Activated naive CD4-positive, alpha-beta T cell treated with anti-CD3 and anti-CD28 coated beads for 36 hours (primary cell): ENCODE measurements at regions not wholly inside any gene's neighbourhood (a gene's known extent, or its start where the extent isn't known, plus 50 kb on each side); places are given as distances from the start of the nearest gene placed in this dataset.

Experiments used
- CTCF ChIA-PET: fragments of 350-600 bp; sonication (Branson Sonifier 250); formaldehyde crosslinking; loops from one replicate; lab custom pipeline; 2021; ENCODE audit warnings: antibody characterized with exemption; lab: Charles Lee
- DNase-seq: peaks from one replicate; pipeline ENCODE4 v3.0.0-alpha.2; 2020
- H3K27ac Mint-ChIP-seq: one replicate; pipeline ENCODE4 v1.8.0; 2021; ENCODE audit warnings: mild to moderate bottlenecking, mixed read lengths
- H3K27me3 Mint-ChIP-seq: one replicate; pipeline ENCODE4 v1.8.0; 2021; ENCODE audit warnings: low read depth, mixed read lengths
- H3K36me3 Mint-ChIP-seq: one replicate; pipeline ENCODE4 v1.8.0; 2021; ENCODE audit warnings: low read depth, mixed read lengths
- H3K4me1 Mint-ChIP-seq: one replicate; pipeline ENCODE4 v1.8.0; 2021; ENCODE audit warnings: low read depth, mixed read lengths
- H3K4me3 Mint-ChIP-seq: one replicate; pipeline ENCODE4 v1.8.0; 2021; ENCODE audit warnings: mild to moderate bottlenecking, moderate library complexity, mixed read lengths
- H3K9me3 Mint-ChIP-seq: one replicate; pipeline ENCODE4 v1.8.0; 2021; ENCODE audit warnings: mixed read lengths
- intact Hi-C: fragments of 100-400 bp; cut with micrococcal nuclease; formaldehyde crosslinking; loops from one replicate; pipeline ENCODE4 v1.15.1; 2023

DNA sequence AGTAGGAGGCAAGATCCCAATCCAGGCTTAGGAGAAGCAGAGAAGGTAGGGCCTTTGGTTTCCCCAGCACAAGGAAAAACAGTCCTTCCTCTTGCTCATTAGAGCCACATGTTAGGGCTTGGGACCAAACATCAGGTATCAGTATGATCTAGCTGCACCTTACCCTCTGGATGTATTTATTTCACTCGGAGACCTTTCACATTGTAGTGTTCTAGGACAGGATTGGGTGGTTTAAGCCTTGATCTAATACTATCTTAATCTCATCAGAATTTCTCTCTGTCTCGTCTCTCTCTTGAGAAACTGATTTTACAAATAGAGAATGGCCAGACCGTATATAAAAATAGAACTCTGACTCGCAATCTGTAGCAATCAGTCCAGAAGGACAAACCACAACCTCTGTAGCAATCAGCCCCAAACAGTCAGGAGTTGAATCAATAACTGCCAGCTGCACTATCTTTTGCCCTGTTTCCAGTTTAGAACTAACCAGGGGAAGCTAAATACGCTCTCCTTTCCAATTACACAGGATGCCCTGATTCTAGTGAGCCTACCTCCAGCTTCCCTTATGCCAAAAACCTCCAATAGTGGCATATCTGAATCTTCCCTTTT, 207.1 kb downstream of the TDRD15 start:
- no peak overlapping the region for H3K4me3 Mint-ChIP-seq
- intact Hi-C loops, result no loop called here
- no peak overlapping the region for H3K27ac Mint-ChIP-seq
- H3K27me3 Mint-ChIP-seq, result peaks cover under 1% of the 10 kb centered on the region
- CTCF ChIA-PET, result no interaction called here
- H3K36me3 Mint-ChIP-seq, result no peaks in the 10 kb centered on the region
- DNase-seq, result no peak
- no peaks in the 10 kb centered on the region for H3K4me1 Mint-ChIP-seq
- H3K9me3 Mint-ChIP-seq, result no peaks in the 10 kb centered on the region

DNA sequence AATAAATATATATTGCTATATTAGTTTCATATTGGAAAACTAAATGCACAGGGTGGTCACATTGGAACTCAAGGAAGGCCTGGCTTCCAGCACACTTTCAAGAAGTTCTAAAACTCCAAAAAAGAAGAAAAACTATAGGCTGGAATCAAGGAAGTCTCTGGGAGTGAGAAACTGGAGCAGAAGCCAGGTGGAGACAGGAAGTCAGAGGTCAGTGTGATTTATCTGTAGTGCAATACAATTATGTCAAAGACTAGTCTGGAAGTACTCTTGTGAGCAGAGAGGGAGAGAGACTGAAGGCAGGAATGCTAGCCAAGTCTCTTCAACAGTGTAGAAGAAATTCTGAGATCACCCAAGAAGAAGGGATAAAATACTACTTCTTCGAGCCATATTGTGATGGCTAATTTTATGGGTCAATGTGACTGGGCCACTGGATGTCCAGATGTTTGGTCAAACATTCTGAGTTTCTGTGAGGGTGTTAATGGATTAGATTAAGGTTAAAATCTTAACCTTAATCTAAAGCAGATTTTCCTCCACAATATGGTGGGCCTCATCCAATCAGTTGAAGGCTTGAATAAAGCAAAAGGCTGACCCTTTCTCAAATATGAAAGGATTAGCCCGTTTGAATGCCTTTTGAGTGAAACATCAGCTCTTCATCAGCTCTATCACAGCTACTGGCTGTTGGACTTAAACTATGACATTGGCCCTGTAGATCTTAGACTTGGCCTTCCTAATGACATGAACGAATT, 208.0 kb downstream of the TDRD15 start:
- intact Hi-C loops, result no loop called here
- no peaks in the 10 kb centered on the region for H3K27me3 Mint-ChIP-seq
- H3K9me3 Mint-ChIP-seq, result no peaks in the 10 kb centered on the region
- no peak overlapping the region for H3K27ac Mint-ChIP-seq
- no peak for DNase-seq
- CTCF ChIA-PET, result interaction anchor here (1.1 kb wide), 1 partner anchor 14 kb away, joined by 4 read pairs; no protein-coding TSS in a partner anchor
- H3K4me1 Mint-ChIP-seq, result no peaks in the 10 kb centered on the region
- no peaks in the 10 kb centered on the region for H3K36me3 Mint-ChIP-seq
- H3K4me3 Mint-ChIP-seq, result no peak overlapping the region

DNA sequence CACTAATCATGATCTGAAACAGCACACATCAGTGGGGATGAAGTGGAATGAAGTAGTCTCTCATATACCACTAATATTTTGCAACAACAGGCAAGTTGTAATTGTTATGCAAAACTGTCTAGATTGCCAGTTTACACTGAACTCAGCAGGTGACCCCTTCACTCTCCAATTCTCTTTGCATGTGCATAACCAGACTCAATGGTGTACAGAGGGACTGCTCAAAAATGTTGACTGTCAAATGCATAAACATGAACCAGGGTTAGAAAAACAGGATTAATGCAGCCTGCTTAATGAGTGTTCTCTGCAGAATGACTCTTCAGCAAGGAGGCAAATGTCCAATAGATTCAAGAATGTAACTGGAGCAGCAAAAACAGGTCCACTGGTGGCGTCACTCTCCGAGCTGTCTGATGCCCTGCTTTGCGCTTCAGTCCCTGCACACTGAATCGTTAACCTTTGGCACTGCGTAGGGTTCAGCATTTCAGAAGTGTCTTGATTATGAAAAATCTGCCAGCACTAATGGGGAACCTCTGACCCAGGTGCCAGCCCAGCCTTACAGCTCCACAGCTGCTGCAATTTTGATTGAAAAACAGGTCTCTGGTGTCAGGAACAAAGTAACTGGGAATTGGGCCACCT, 209.3 kb downstream of the TDRD15 start:
- Mint-ChIP-seq H3K36me3 (no peaks in the 10 kb centered on the region), H3K27ac (no peak overlapping the region), H3K4me3 (no peak overlapping the region), H3K27me3 (no peaks in the 10 kb centered on the region), H3K9me3 (no peaks in the 10 kb centered on the region), H3K4me1 (no peaks in the 10 kb centered on the region)
- intact Hi-C loops, result no loop called here
- CTCF ChIA-PET, result interaction anchor here (1.1 kb wide), 1 partner anchor 15 kb away, joined by 4 read pairs; no protein-coding TSS in a partner anchor
- no peak for DNase-seq

DNA sequence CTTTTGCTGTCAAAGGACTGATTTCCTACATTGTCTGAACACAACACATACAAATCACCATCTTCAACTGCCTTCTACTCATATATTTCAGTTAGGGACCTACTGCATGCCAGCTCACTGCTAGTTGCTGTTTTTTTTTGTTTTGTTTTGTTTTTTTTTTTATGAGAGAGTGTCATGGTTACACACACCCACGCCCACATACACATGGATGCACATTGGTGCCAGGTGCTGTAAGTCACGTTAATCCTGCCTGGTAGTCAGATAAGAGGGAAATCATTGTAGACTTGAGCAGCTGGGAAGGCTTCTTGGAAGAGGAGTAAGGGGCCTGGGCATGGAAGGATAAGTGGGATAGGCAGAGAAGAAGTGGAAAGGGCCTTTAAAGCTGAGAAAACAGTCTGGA, 209.9 kb downstream of the TDRD15 start:
- no peaks in the 10 kb centered on the region for H3K4me1 Mint-ChIP-seq
- H3K27ac Mint-ChIP-seq, result no peak overlapping the region
- intact Hi-C loops, result no loop called here
- H3K4me3 Mint-ChIP-seq, result no peak overlapping the region
- no peak for DNase-seq
- no peaks in the 10 kb centered on the region for H3K27me3 Mint-ChIP-seq
- H3K36me3 Mint-ChIP-seq, result no peaks in the 10 kb centered on the region
- CTCF ChIA-PET, result no interaction called here
- peaks cover 3% of the 10 kb centered on the region for H3K9me3 Mint-ChIP-seq

DNA sequence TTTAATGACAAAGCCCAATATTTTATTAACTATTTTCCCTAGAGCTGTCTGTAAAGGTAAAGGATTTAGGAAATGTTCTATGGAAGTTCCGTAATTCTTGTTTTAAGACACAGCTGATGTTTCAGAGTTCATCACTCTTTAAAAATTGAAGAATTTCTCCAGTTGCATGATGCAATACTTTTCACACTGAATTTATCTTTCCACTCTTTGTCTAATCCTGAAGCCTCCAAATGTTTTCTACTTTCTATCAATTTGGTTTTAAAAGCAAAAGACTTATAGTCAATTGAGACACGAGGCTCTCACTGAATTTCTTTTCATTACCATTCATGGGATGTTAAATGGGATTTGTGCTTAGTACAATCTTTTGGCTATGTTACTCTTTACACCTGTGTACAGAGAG, 223.2 kb downstream of the TDRD15 start:
- CTCF ChIA-PET, result interaction anchor here (0.7 kb wide), 1 partner anchor 230 kb away, joined by 3 read pairs; no protein-coding TSS in a partner anchor
- Mint-ChIP-seq H3K27ac (no peak overlapping the region), H3K4me3 (no peak overlapping the region), H3K4me1 (no peaks in the 10 kb centered on the region), H3K27me3 (no peaks in the 10 kb centered on the region), H3K9me3 (peaks cover 2% of the 10 kb centered on the region), H3K36me3 (no peaks in the 10 kb centered on the region)
- no peak for DNase-seq
- intact Hi-C loops, result no loop called here

DNA sequence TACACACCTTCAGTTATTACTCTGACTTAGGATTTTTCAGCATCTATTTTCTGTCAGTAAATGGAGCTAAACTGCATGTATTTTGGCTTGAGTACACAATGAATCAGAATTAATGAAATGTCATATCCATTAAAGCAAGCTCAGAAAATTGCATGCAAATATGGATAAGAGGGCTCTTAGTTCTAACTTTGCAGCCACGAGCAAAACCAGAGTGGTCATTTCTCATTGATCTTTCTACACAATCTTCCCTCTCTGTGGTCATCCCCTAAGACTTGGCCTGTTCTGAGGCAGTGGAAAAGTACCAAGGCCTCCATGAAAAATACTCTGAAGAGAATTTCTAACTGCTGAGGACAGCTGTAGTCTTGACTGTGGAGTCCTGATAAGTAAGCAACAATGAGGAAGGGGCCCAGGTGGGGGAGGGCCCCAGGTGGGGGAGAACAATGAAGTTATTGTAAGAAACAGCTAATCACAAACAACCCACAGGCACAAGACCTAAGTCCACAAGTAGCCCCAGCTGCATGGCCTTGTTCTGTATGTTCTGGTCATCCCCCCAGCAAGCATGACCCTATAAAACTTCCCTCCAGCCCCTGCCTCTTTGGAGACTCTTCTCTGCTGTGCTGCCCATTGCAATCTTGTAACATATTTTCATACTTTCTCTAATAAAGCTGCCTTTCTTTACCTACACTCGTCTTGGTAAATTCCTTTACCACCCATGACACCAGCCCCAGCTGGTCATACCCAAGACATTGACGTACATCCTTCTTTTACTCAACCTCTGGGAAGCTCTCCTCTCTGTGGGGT, 230.3 kb downstream of the TDRD15 start:
- intact Hi-C loops, result no loop called here
- Mint-ChIP-seq H3K4me1 (no peaks in the 10 kb centered on the region), H3K36me3 (no peaks in the 10 kb centered on the region), H3K27me3 (no peaks in the 10 kb centered on the region), H3K4me3 (no peak overlapping the region), H3K27ac (no peak overlapping the region), H3K9me3 (peaks cover 3% of the 10 kb centered on the region)
- no peak for DNase-seq
- CTCF ChIA-PET, result no interaction called here

DNA sequence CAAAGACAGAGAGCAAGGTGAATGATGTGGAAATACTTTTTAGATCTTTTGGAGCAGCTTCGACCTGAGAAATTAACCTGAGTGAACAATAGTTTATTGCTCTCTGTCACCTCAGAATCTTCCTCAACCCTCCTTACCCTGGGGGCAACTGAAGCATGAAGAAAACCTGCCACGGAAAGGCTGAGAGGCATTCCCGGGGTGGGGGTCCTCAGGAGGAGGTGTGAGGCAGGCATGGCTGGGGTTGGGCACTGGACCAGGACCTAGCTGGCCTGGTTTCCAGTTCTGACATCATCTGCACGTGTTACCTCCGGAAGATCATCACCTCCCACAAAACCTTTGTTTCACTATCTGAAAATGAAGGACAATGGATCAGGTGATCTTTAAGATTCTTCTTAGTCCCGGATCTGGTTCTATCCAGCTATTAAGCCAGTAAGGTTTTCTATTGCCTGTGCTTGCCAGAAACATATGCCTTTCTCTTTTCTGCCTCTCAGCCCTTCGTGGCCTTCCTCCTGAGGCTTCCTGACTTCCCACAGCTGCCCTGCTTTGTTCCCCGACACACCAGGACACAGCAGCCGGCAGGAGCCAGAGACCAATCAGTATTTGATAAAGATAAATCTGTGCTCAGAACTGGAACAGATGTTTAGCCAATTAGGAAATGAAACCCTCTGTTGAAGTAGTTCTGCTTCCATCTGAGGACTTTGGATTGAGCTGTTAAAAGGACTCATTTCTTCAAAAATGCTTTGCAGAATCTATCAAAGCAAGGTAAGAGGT, 232.5 kb downstream of the TDRD15 start:
- Mint-ChIP-seq H3K36me3 (no peaks in the 10 kb centered on the region), H3K27me3 (no peaks in the 10 kb centered on the region), H3K4me1 (no peaks in the 10 kb centered on the region), H3K27ac (no peak overlapping the region), H3K9me3 (peaks cover 2% of the 10 kb centered on the region), H3K4me3 (no peak overlapping the region)
- CTCF ChIA-PET, result no interaction called here
- intact Hi-C loops, result no loop called here
- no peak for DNase-seq

DNA sequence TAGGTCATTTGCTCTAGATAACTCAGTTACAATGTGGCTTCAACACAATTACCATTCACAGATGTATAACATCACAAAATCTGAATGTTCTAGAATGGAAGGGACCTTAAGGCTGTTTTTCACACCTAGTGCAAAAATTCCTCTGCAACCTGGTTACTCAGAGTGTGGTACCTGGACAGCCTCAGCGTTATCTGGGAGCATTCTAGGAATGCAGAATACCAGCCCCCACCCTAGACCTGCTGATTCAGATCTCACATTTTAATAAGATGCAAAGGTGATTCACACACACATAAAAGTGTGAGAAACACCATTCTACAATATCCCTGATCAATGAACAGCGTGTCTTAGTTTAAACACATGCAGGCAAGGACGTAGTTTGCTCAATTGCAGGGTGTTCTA, 233.1 kb downstream of the TDRD15 start:
- no peaks in the 10 kb centered on the region for H3K27me3 Mint-ChIP-seq
- no peak overlapping the region for H3K27ac Mint-ChIP-seq
- H3K4me1 Mint-ChIP-seq, result no peaks in the 10 kb centered on the region

DNA sequence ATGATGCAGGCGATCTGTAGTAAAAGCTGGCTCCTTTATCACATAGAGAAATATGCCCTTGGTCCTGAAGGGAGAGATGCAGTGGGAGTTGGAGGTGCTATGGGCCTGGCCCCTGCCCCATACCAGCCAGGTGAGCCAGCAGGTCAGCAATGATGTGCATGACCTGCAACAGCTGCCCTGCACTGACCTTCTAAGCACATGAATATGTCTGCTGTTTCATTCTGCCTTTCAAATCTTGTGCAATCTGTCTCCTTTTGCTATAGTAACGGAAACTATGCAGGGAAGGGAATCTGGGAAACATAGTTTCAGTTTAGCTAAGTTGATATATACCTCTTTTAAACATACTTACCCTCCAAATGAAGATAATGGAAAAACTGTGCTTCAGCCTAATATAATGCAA, 235.2 kb downstream of the TDRD15 start:
- Mint-ChIP-seq H3K27ac (no peak overlapping the region), H3K4me1 (no peaks in the 10 kb centered on the region), H3K36me3 (no peaks in the 10 kb centered on the region), H3K27me3 (no peaks in the 10 kb centered on the region), H3K9me3 (no peaks in the 10 kb centered on the region), H3K4me3 (no peak overlapping the region)
- intact Hi-C loops, result no loop called here
- DNase-seq, result no peak
- CTCF ChIA-PET, result no interaction called here

More for the DNA sequence above, 233.1 kb downstream of the TDRD15 start:
- Mint-ChIP-seq H3K36me3 (no peaks in the 10 kb centered on the region), H3K9me3 (peaks cover 2% of the 10 kb centered on the region), H3K4me3 (no peak overlapping the region)
- no peak for DNase-seq
- intact Hi-C loops, result no loop called here
- CTCF ChIA-PET, result no interaction called here

DNA sequence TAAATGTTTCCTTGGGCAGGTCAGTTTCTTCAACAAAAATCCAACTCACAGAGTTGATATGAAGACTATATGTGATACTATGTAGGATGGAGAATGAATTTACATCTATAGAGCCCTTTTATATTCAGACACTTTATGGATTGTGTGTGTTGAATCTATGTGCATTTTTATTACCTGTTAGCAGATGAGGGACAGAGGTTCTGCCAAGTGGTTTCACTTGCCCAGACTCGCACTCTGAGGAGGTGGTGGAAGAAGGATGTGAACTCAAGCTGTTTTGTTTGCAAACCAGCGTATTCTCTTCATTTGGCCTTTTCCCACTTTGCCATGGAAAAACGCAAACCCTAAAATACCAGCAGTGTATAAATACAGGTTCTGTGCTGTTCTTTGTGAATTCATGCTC, 237.6 kb downstream of the TDRD15 start:
- Mint-ChIP-seq H3K4me3 (no peak overlapping the region), H3K9me3 (no peaks in the 10 kb centered on the region), H3K27ac (no peak overlapping the region), H3K27me3 (no peaks in the 10 kb centered on the region), H3K36me3 (no peaks in the 10 kb centered on the region), H3K4me1 (no peaks in the 10 kb centered on the region)
- intact Hi-C loops, result no loop called here
- CTCF ChIA-PET, result no interaction called here
- no peak for DNase-seq

DNA sequence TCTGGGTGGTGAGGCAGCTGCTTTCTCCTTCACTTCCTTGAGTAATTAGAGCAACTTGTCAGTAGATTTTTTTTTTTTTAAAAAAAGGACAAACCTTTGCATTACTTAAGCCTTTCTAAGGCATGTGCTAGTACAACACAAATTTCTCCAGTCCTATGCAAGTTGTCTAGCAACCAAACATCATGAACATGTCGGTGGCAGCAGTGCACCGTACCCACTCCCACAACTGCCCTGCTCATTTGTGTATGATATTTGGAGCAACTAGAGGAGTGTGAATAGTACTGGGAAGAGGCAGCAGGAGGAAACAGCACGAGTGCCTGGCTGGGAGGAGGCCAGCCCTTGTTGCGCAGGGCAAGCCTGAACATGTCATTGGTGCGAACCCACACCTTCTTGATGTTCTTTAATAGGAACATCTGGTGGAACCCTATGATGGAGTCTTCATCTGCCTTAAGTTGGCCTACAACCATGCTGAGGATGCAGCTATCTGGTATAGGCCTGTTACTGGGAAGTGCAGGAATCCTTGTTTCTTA, 238.3 kb downstream of the TDRD15 start:
- no peak for DNase-seq

More for the DNA sequence above, 238.3 kb downstream of the TDRD15 start:
- intact Hi-C loops, result no loop called here
- H3K9me3 Mint-ChIP-seq, result no peaks in the 10 kb centered on the region
- H3K27ac Mint-ChIP-seq, result no peak overlapping the region
- H3K27me3 Mint-ChIP-seq, result no peaks in the 10 kb centered on the region
- no peak overlapping the region for H3K4me3 Mint-ChIP-seq
- CTCF ChIA-PET, result no interaction called here
- H3K4me1 Mint-ChIP-seq, result no peaks in the 10 kb centered on the region
- no peaks in the 10 kb centered on the region for H3K36me3 Mint-ChIP-seq
